ENCODE measurements at regions not wholly inside any gene's neighbourhood (a gene's known extent, or its start where the extent isn't known, plus 50 kb on each side); places are given as distances from the start of the nearest gene placed in this dataset.

DNA sequence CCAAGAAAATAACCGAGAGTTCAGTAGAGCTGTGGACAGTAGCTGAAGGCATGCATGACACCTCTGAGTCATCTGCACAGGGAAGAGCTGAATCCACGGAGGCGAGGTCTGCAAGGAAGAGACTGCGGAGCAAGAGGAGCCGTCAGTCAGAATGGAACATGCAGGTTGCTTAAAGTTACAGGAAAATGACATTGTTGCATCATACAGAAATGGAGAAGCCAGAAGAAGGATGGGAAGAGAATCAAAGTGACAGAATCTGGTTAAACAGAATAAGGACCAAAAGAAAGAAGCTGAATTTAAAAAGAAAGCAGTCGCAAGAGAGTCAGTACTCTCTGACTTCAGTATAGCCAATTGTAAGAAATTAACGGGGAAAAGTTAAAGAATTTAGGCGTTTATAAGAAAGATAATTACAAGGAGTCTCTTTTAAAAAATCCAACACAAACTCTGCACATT, 533.8 kb downstream of the ADCYAP1 start:
- TF ChIP-seq, protein P1, sequence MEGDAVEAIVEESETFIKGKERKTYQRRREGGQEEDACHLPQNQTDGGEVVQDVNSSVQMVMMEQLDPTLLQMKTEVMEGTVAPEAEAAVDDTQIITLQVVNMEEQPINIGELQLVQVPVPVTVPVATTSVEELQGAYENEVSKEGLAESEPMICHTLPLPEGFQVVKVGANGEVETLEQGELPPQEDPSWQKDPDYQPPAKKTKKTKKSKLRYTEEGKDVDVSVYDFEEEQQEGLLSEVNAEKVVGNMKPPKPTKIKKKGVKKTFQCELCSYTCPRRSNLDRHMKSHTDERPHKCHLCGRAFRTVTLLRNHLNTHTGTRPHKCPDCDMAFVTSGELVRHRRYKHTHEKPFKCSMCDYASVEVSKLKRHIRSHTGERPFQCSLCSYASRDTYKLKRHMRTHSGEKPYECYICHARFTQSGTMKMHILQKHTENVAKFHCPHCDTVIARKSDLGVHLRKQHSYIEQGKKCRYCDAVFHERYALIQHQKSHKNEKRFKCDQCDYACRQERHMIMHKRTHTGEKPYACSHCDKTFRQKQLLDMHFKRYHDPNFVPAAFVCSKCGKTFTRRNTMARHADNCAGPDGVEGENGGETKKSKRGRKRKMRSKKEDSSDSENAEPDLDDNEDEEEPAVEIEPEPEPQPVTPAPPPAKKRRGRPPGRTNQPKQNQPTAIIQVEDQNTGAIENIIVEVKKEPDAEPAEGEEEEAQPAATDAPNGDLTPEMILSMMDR (IDR thresholded peaks at IDR 0.05): no peak

DNA sequence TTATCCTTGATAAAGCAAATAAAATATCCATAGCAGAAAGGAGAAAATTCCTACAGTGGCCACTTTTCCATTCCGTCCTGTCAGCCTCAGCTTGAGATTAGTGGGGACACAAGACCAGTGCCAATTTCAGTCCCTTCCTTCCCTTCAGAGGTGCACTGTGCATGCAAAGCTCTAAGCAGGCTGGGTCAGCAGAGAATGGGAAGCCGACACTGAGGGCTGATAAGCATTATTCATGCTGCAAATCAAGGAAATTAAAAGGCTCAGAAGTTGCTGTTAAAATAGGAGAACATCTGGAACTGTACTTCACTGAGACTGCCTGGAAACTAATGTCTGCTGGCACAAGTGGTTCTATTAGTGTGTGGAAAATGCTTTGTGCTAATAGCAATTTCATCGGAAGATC, 534.3 kb downstream of the ADCYAP1 start:
- TF ChIP-seq, protein P1 (IDR thresholded peaks at IDR 0.05): no peak

DNA sequence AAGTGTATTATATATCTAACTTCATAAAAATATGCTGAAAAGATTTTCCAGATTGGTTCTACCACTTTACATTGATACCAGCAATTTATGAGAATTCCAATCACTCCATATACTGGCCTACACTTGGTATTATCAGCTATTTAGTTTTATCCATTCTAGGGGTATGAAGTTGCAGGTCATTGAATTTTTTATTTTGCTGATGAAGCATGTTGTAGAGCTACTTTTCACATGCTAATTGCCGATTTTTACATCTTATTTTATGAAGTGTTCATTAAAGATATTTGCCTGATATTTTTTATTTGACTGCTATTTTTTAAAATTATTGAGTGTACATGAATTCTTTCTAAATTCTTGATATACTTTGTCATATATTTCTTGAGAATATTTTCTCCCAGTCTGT, 542.1 kb downstream of the ADCYAP1 start:
- TF ChIP-seq, protein P1 (IDR thresholded peaks at IDR 0.05): no peak

- TF ChIP-seq, protein P1 (IDR thresholded peaks at IDR 0.05): no peak
These were observed 548.1 kb downstream of the ADCYAP1 start for GRCh38 chr18:1452821-1453220.

DNA sequence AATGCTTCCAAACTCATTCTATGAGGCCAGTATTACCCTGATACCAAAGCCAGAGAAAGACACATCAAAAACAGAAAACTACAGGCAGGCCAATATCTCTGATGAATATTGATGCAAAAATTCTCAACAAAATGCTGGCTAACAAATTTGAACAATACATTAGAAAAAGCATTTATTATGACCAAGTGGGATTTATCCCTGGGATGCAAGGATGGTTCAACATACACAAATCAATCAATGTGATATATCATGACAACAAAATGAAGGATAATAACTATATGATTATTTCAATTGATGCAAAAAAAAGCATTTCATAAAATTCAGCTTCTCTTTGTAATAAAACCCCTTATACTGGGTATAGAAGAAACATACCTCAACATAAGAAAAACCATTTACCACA, 550.9 kb downstream of the ADCYAP1 start:
- TF ChIP-seq, protein P1 (IDR thresholded peaks at IDR 0.05): no peak

DNA sequence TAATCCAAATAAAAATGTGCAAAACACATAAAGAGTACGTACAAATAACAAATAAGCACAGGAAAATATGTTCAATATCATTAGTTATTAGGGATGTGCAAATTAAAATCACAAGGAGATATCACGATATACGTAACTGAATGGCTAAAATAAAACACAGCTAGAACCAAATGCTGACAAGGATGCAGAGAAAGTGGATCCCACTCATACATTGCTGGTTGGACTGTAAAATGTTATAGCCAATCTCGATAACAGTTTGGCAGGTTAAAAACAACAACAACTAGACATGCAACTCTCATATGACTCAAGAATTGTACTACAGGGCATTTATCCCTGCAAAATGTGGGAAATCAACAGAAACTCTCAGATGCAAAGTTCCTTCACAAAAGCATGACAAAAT, 553.9 kb downstream of the ADCYAP1 start:
- TF ChIP-seq, protein P1 (IDR thresholded peaks at IDR 0.05): no peak

DNA sequence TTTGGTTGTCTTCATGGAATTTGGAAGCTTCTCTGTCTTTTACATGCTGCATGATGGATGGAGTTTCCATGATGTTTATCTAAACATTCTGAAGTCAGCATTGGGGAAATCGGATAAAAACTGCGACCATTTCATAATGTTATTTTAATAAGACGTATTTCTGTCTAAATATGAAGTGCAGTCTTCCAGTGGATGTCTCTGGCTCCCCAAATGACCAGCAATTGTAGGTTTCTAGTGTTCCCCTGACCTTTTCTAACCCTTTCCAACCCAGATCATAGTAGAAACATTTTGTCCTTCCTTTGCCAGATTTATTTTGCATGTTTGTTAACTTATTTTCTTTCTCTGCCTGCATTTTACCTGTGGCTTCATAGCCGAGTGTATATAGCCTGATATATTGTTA, 559.3 kb downstream of the ADCYAP1 start:
- TF ChIP-seq, protein P1 (IDR thresholded peaks at IDR 0.05): no peak

Data from LNCAP (cell line).